ACC112 (cell line): ENCODE measurements at regions not wholly inside any gene's neighbourhood (a gene's known extent, or its start where the extent isn't known, plus 50 kb on each side); places are given as distances from the start of the nearest gene placed in this dataset.

Experiments used
- H2AFZ ChIP-seq: fragments of 200-600 bp; sonication (generic); one replicate; pipeline ENCODE4 v1.6.0; 2017; ENCODE audit warnings: antibody characterized with exemption, low read length; ENCODE audit not compliant: unreplicated experiment
- H3K27ac ChIP-seq: fragments of 200-600 bp; sonication (generic); 2 replicates; pipeline ENCODE4 v1.5.1; 2014; ENCODE audit warnings: low read depth, mild to moderate bottlenecking, antibody characterized with exemption, low read length, moderate library complexity
- H3K27me3 ChIP-seq: fragments of 200-600 bp; sonication (generic); 2 replicates; pipeline ENCODE4 v1.6.1; 2014; ENCODE audit warnings: mild to moderate bottlenecking, antibody characterized with exemption, low read length, moderate library complexity, mixed read lengths; ENCODE audit not compliant: insufficient read depth
- H3K36me3 ChIP-seq: fragments of 200-600 bp; sonication (generic); 2 replicates; pipeline ENCODE4 v1.6.1; 2016; ENCODE audit warnings: mild to moderate bottlenecking, antibody characterized with exemption, low read length, moderate library complexity, mixed read lengths; ENCODE audit not compliant: insufficient read depth
- H3K4me1 ChIP-seq: fragments of 200-600 bp; sonication (generic); one replicate; pipeline ENCODE4 v1.6.1; 2016; ENCODE audit warnings: low read length, mixed read lengths; ENCODE audit not compliant: insufficient read depth, unreplicated experiment, control insufficient read depth
- H3K4me3 ChIP-seq: fragments of 200-600 bp; sonication (generic); 2 replicates; pipeline ENCODE4 v1.5.1; 2014; ENCODE audit warnings: mild to moderate bottlenecking, low read depth, low read length
- H3K79me2 ChIP-seq: fragments of 200-600 bp; sonication (generic); one replicate; pipeline ENCODE4 v1.6.0; 2016; ENCODE audit warnings: low read length; ENCODE audit not compliant: control insufficient read depth, unreplicated experiment, insufficient read depth

- H3K27ac ChIP-seq: no peak overlapping the region
- no peaks in the 10 kb centered on the region for H3K79me2 ChIP-seq
- H3K27me3 ChIP-seq: no peaks in the 10 kb centered on the region
- H3K4me3 ChIP-seq: no peak overlapping the region
- no peak overlapping the region for H2AFZ ChIP-seq
- H3K4me1 ChIP-seq: no peaks in the 10 kb centered on the region
- no peaks in the 10 kb centered on the region for H3K36me3 ChIP-seq
Observed at GRCh38 chr7:16298221-16298620, 123.1 kb downstream of the CRPPA start.

- no peaks in the 10 kb centered on the region for H3K4me1 ChIP-seq
- H3K27me3 ChIP-seq: no peaks in the 10 kb centered on the region
- no peak overlapping the region for H2AFZ ChIP-seq
- no peaks in the 10 kb centered on the region for H3K36me3 ChIP-seq
- H3K27ac ChIP-seq: no peak overlapping the region
- H3K4me3 ChIP-seq: no peak overlapping the region
- no peaks in the 10 kb centered on the region for H3K79me2 ChIP-seq
Observed at GRCh38 chr7:16295558-16295957, 125.8 kb downstream of the CRPPA start.

- H3K4me3 ChIP-seq: no peak overlapping the region
- H3K79me2 ChIP-seq: no peaks in the 10 kb centered on the region
- H3K36me3 ChIP-seq: no peaks in the 10 kb centered on the region
- H3K4me1 ChIP-seq: no peaks in the 10 kb centered on the region
- H2AFZ ChIP-seq: no peak overlapping the region
- no peak overlapping the region for H3K27ac ChIP-seq
- H3K27me3 ChIP-seq: no peaks in the 10 kb centered on the region
Observed at GRCh38 chr7:16293669-16294425, 127.5 kb downstream of the CRPPA start.

GRCh38 chr7:16284581-16284980, 136.8 kb downstream of the CRPPA start:
- H3K27me3 ChIP-seq: no peaks in the 10 kb centered on the region
- H2AFZ ChIP-seq: no peak overlapping the region
- H3K27ac ChIP-seq: no peak overlapping the region
- no peaks in the 10 kb centered on the region for H3K36me3 ChIP-seq
- H3K4me1 ChIP-seq: no peaks in the 10 kb centered on the region
- no peak overlapping the region for H3K4me3 ChIP-seq
- no peaks in the 10 kb centered on the region for H3K79me2 ChIP-seq

- H3K4me1 ChIP-seq: no peaks in the 10 kb centered on the region
- H3K36me3 ChIP-seq: no peaks in the 10 kb centered on the region
- H3K79me2 ChIP-seq: no peaks in the 10 kb centered on the region
- H3K27ac ChIP-seq: no peak overlapping the region
- H3K4me3 ChIP-seq: no peak overlapping the region
- no peaks in the 10 kb centered on the region for H3K27me3 ChIP-seq
- no peak overlapping the region for H2AFZ ChIP-seq
Observed at GRCh38 chr7:16278167-16278787, 143.1 kb downstream of the CRPPA start.

- Histone ChIP-seq H3K27ac (no peak overlapping the region), H3K36me3 (no peaks in the 10 kb centered on the region)
Observed at GRCh38 chr7:16271990-16272665, 149.2 kb downstream of the CRPPA start.

GRCh38 chr7:16271355-16271915, 149.9 kb downstream of the CRPPA start:
- Histone ChIP-seq H3K4me1 (peaks cover 9% of the 10 kb centered on the region), H3K27me3 (no peaks in the 10 kb centered on the region), H3K36me3 (no peaks in the 10 kb centered on the region), H3K4me3 (no peak overlapping the region), H3K79me2 (no peaks in the 10 kb centered on the region), H2AFZ (no peak overlapping the region), H3K27ac (no peak overlapping the region)

More at GRCh38 chr7:16271990-16272665, 149.2 kb downstream of the CRPPA start:
- Histone ChIP-seq H2AFZ (no peak overlapping the region), H3K4me1 (peaks cover 9% of the 10 kb centered on the region), H3K79me2 (no peaks in the 10 kb centered on the region), H3K4me3 (no peak overlapping the region), H3K27me3 (no peaks in the 10 kb centered on the region)

- Histone ChIP-seq H3K4me3 (no peak overlapping the region), H3K27ac (no peak overlapping the region), H3K27me3 (no peaks in the 10 kb centered on the region), H3K79me2 (no peaks in the 10 kb centered on the region), H3K36me3 (no peaks in the 10 kb centered on the region), H3K4me1 (peaks cover 9% of the 10 kb centered on the region), H2AFZ (no peak overlapping the region)
Observed at GRCh38 chr7:16270844-16271243, 150.5 kb downstream of the CRPPA start.

GRCh38 chr7:16268821-16269768, 152.2 kb downstream of the CRPPA start:
- H3K36me3 ChIP-seq: no peaks in the 10 kb centered on the region
- H2AFZ ChIP-seq: no peak overlapping the region
- no peaks in the 10 kb centered on the region for H3K79me2 ChIP-seq
- H3K4me1 ChIP-seq: peaks cover 9% of the 10 kb centered on the region
- no peak overlapping the region for H3K4me3 ChIP-seq
- no peak overlapping the region for H3K27ac ChIP-seq
- H3K27me3 ChIP-seq: no peaks in the 10 kb centered on the region
